ENCODE measurements at regions not wholly inside any gene's neighbourhood (a gene's known extent, or its start where the extent isn't known, plus 50 kb on each side); places are given as distances from the start of the nearest gene placed in this dataset.

DNA sequence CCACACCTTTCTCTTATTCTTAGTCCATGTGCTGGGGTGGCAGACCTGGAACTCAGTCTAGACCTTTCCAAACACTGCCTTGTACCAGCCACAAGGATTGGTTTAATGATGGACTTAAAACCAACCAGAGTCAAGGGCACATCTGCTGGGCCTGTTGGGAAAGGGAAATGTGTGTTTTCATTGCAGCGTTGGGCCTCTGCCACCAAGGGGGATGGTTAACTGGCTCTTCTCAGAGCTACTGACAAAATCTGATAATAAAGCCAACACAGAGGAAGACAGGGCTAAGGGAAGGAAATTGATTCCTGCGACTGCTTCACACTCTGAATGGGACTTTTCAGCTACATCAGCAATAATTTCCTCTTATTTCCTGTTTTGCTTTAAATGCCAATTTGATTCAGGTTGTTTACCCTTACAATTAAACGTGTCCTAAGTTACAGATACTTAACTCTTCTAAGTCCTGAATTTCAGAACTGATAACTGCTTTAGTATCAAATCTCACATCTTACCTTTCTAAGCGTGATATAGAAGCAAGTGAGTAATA is 68.4 kb upstream of the MALRD1 start:
- DNase-seq (no peak), ATAC-seq (ENCODE audit: low read depth in 2 of 2) (no peak)
- H3K27me3 Mint-ChIP-seq, result no peaks in the 10 kb centered on the region
- peaks cover 0 to 8% (median 5%) of the 10 kb centered on the region in 7 donors for H3K9me3 Mint-ChIP-seq
- H3K4me3 ChIP-seq (ENCODE audit: low read depth, low read length), result no peak overlapping the region
- no peak overlapping the region for H3K27ac Mint-ChIP-seq
- H3K4me1 Mint-ChIP-seq, result no peaks in the 10 kb centered on the region
- no peaks in the 10 kb centered on the region for H3K36me3 Mint-ChIP-seq
- no peaks in the 10 kb centered on the region for H3K4me1 ChIP-seq (ENCODE audit: control insufficient read depth, insufficient read depth, low read length, poor library complexity, severe bottlenecking)
- H3K27me3 ChIP-seq (ENCODE audit: control insufficient read depth, insufficient read depth, low read length), result no peaks in the 10 kb centered on the region
- no peaks in the 10 kb centered on the region for H3K36me3 ChIP-seq (ENCODE audit: control insufficient read depth, insufficient read depth, low read length)
- H3K4me3 Mint-ChIP-seq, result no peak overlapping the region
- no peak overlapping the region for H3K27ac ChIP-seq (ENCODE audit: insufficient read depth, low read length, poor library complexity, severe bottlenecking)
- H3K9me3 ChIP-seq (ENCODE audit: control insufficient read depth in 2 of 2, low read length in 2 of 2), result peaks cover 0 to 3% of the 10 kb centered on the region in 2 experiments

DNA sequence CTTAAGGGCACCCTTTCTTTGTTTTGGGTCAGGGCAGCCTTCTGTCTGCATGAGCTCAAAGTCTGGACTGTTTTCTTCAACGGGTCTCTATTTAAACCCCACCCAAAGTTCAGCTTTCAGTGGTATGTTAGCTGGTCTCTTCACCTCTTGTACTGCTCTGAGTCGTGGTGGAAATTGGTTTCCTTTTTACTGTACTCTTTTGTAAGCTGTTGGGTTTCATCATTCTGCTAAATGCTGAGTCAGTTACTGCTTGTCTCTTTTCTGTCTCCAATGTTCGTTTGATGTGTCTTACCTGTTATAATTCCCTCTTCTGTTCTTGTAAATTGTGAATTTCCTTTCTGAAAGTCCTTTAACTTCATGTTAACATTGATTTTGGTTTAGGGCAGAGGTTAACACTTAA is 64.1 kb upstream of the MALRD1 start:
- no peak overlapping the region for H3K27ac Mint-ChIP-seq
- no peaks in the 10 kb centered on the region for H3K36me3 ChIP-seq (ENCODE audit: control insufficient read depth, insufficient read depth, low read length)
- no peak for DNase-seq
- no peaks in the 10 kb centered on the region for H3K27me3 Mint-ChIP-seq
- no peak overlapping the region for H3K4me3 ChIP-seq (ENCODE audit: low read depth, low read length)
- H3K4me3 Mint-ChIP-seq, result no peak overlapping the region
- no peaks in the 10 kb centered on the region for H3K36me3 Mint-ChIP-seq
- no peaks in the 10 kb centered on the region for H3K4me1 Mint-ChIP-seq
- H3K4me1 ChIP-seq (ENCODE audit: control insufficient read depth, insufficient read depth, low read length, poor library complexity, severe bottlenecking), result no peaks in the 10 kb centered on the region
- no peaks in the 10 kb centered on the region for H3K9me3 ChIP-seq (ENCODE audit: control insufficient read depth in 2 of 2, low read length in 2 of 2)
- no peak overlapping the region for H3K27ac ChIP-seq (ENCODE audit: insufficient read depth, low read length, poor library complexity, severe bottlenecking)
- H3K27me3 ChIP-seq (ENCODE audit: control insufficient read depth, insufficient read depth, low read length), result no peaks in the 10 kb centered on the region
- H3K9me3 Mint-ChIP-seq, result peaks cover 3 to 18% (median 7%) of the 10 kb centered on the region in 7 donors
- no peak for ATAC-seq (ENCODE audit: low read depth in 2 of 2)

DNA sequence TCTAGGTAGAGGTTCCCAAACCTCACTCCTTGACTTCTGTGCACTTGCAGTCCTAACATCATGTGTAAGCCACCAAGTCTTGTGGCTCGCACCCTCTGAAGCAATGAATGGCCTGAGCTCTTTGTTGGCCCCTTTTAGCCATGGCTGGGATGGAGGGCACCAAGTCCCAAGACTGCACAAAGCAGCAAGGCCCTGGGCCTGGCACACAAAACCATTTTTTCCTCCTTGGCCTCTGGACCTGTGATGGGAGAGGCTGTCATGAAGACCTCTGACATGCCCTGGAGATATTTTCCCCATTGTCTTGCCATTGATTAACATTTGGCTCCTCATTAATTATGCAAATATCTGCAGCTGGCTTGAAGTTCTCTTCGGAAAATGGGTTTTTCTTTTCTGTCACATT is 60.3 kb upstream of the MALRD1 start:
- no peak overlapping the region for H3K27ac Mint-ChIP-seq
- peaks cover 0 to 25% (median 7%) of the 10 kb centered on the region in 7 donors for H3K9me3 Mint-ChIP-seq
- H3K4me3 ChIP-seq (ENCODE audit: low read depth, low read length), result no peak overlapping the region
- H3K4me1 ChIP-seq (ENCODE audit: control insufficient read depth, insufficient read depth, low read length, poor library complexity, severe bottlenecking), result no peaks in the 10 kb centered on the region
- H3K27me3 ChIP-seq (ENCODE audit: control insufficient read depth, insufficient read depth, low read length), result no peaks in the 10 kb centered on the region
- DNase-seq, result no peak
- H3K36me3 ChIP-seq (ENCODE audit: control insufficient read depth, insufficient read depth, low read length), result no peaks in the 10 kb centered on the region
- ATAC-seq (ENCODE audit: low read depth in 2 of 2), result no peak
- H3K4me1 Mint-ChIP-seq, result no peaks in the 10 kb centered on the region
- no peaks in the 10 kb centered on the region for H3K36me3 Mint-ChIP-seq
- H3K9me3 ChIP-seq (ENCODE audit: control insufficient read depth in 2 of 2, low read length in 2 of 2), result peaks cover 0 to 3% of the 10 kb centered on the region in 2 experiments
- no peak overlapping the region for H3K4me3 Mint-ChIP-seq
- no peak overlapping the region for H3K27ac ChIP-seq (ENCODE audit: insufficient read depth, low read length, poor library complexity, severe bottlenecking)
- H3K27me3 Mint-ChIP-seq, result no peaks in the 10 kb centered on the region

All from CD4-positive, CD25-positive, alpha-beta regulatory T cell (primary cell).